AG10803 (cell line): ENCODE measurements at regions not wholly inside any gene's neighbourhood (a gene's known extent, or its start where the extent isn't known, plus 50 kb on each side); places are given as distances from the start of the nearest gene placed in this dataset.

ENCODE experiments used
- DNase-seq: peaks from one replicate; pipeline ENCODE4 v3.0.0; 2010; ENCODE audit warnings: low read depth
- H3K4me3 ChIP-seq: 2 replicates; pipeline ENCODE4 v1.5.1; 2011; ENCODE audit warnings: mild to moderate bottlenecking, low read length, control low read depth
- CTCF ChIP-seq: conservative IDR thresholded peaks from 2 replicates; pipeline ENCODE4 v1.5.1; 2011; ENCODE audit warnings: mild to moderate bottlenecking, low read length, control low read depth, inconsistent platforms

GRCh38 chr21:28523367-28523766, 469.3 kb downstream of the LTN1 start:
- no peak for DNase-seq
- no peak overlapping the region for H3K4me3 ChIP-seq
- TF ChIP-seq CTCF: no peak

GRCh38 chr21:28522014-28522799, 470.5 kb downstream of the LTN1 start:
- peak; percentile 76 for TF ChIP-seq CTCF
- DNase-seq: peak; percentile 75
- H3K4me3 ChIP-seq: no peak overlapping the region

GRCh38 chr21:28518630-28519029, 474.0 kb downstream of the LTN1 start:
- TF ChIP-seq CTCF: no peak
- H3K4me3 ChIP-seq: no peak overlapping the region
- DNase-seq: no peak

GRCh38 chr21:28516991-28517592, 475.6 kb downstream of the LTN1 start:
- no peak for DNase-seq
- H3K4me3 ChIP-seq: no peak overlapping the region
- TF ChIP-seq CTCF: no peak

- H3K4me3 ChIP-seq: no peak overlapping the region
- TF ChIP-seq CTCF: no peak
- peak; percentile 66 for DNase-seq
Observed at GRCh38 chr21:28516021-28516420, 476.7 kb downstream of the LTN1 start.

- no peak overlapping the region for H3K4me3 ChIP-seq
- no peak for TF ChIP-seq CTCF
- no peak for DNase-seq
Observed at GRCh38 chr21:28513428-28513827, 479.2 kb downstream of the LTN1 start.

GRCh38 chr21:28509031-28509430, 483.6 kb downstream of the LTN1 start:
- DNase-seq: no peak
- TF ChIP-seq CTCF: no peak
- H3K4me3 ChIP-seq: no peak overlapping the region
